ENCODE measurements at regions not wholly inside any gene's neighbourhood (a gene's known extent, or its start where the extent isn't known, plus 50 kb on each side); places are given as distances from the start of the nearest gene placed in this dataset.

DNA sequence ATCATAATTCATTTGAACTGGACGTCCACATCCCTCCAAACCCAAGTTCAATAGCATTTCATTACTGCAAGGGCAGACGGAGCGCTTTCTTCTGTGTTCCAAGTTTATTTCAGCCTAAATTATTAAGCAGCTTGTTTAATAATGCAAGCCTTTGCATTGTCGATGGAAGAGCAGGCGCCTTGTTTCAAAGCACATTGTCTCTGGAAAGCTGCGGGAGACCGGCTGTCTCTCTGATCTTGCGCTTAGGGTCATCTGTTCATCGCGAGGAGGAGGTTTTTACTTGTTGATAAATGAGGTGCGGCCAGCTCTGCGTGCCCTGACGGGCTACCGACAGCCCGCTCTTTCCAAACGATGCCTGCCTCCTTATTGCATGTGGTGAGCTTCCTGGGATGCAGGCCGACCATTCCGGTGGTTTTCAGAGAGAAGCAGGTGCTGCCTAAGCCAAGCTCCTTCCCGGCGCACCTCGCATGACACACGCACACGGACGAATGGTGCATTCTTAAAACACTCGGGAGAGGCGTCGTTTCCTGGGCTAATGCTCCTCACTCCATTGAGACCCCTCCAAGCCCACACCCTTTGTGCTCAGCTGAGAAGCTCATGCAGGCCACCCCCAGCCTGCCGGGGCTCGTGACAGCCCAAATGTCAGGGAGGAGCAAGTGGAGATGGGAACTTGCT, 456.9 kb downstream of the BRD1 start:
- no peaks in the 10 kb centered on the region for H3K4me1 ChIP-seq (ENCODE audit: control insufficient read depth, insufficient read depth, low read length)
- ChIA-PET CTCF (interaction anchor here (0.9 kb wide), 1 partner anchor 9 kb away, joined by 4 read pairs; no protein-coding TSS in a partner anchor), POLR2A (no interaction called here)
- no peak for TF ChIP-seq ZNF701 (tag by site-specific recombination; IDR thresholded peaks at IDR 0.05)
- TF ChIP-seq, protein P1, sequence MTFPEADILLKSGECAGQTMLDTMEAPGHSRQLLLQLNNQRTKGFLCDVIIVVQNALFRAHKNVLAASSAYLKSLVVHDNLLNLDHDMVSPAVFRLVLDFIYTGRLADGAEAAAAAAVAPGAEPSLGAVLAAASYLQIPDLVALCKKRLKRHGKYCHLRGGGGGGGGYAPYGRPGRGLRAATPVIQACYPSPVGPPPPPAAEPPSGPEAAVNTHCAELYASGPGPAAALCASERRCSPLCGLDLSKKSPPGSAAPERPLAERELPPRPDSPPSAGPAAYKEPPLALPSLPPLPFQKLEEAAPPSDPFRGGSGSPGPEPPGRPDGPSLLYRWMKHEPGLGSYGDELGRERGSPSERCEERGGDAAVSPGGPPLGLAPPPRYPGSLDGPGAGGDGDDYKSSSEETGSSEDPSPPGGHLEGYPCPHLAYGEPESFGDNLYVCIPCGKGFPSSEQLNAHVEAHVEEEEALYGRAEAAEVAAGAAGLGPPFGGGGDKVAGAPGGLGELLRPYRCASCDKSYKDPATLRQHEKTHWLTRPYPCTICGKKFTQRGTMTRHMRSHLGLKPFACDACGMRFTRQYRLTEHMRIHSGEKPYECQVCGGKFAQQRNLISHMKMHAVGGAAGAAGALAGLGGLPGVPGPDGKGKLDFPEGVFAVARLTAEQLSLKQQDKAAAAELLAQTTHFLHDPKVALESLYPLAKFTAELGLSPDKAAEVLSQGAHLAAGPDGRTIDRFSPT (tag by site-specific recombination; IDR thresholded peaks at IDR 0.05): no peak
- no peak for TF ChIP-seq ZNF223 (tag by site-specific recombination; IDR thresholded peaks at IDR 0.05)
- TF ChIP-seq ZNF335 (tag by site-specific recombination; conservative IDR thresholded peaks at IDR 0.05): no peak
- no peak for TF ChIP-seq ZNF473 (tag by site-specific recombination; IDR thresholded peaks at IDR 0.05)
- TF ChIP-seq ZNF248 (tag by site-specific recombination; IDR thresholded peaks at IDR 0.05): no peak
- TF ChIP-seq, protein P2, sequence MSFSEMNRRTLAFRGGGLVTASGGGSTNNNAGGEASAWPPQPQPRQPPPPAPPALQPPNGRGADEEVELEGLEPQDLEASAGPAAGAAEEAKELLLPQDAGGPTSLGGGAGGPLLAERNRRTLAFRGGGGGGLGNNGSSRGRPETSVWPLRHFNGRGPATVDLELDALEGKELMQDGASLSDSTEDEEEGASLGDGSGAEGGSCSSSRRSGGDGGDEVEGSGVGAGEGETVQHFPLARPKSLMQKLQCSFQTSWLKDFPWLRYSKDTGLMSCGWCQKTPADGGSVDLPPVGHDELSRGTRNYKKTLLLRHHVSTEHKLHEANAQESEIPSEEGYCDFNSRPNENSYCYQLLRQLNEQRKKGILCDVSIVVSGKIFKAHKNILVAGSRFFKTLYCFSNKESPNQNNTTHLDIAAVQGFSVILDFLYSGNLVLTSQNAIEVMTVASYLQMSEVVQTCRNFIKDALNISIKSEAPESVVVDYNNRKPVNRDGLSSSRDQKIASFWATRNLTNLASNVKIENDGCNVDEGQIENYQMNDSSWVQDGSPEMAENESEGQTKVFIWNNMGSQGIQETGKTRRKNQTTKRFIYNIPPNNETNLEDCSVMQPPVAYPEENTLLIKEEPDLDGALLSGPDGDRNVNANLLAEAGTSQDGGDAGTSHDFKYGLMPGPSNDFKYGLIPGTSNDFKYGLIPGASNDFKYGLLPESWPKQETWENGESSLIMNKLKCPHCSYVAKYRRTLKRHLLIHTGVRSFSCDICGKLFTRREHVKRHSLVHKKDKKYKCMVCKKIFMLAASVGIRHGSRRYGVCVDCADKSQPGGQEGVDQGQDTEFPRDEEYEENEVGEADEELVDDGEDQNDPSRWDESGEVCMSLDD (tag by site-specific recombination; IDR thresholded peaks at IDR 0.05): no peak
- TF ChIP-seq, protein P3, sequence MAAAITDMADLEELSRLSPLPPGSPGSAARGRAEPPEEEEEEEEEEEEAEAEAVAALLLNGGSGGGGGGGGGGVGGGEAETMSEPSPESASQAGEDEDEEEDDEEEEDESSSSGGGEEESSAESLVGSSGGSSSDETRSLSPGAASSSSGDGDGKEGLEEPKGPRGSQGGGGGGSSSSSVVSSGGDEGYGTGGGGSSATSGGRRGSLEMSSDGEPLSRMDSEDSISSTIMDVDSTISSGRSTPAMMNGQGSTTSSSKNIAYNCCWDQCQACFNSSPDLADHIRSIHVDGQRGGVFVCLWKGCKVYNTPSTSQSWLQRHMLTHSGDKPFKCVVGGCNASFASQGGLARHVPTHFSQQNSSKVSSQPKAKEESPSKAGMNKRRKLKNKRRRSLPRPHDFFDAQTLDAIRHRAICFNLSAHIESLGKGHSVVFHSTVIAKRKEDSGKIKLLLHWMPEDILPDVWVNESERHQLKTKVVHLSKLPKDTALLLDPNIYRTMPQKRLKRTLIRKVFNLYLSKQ (tag by site-specific recombination; IDR thresholded peaks at IDR 0.05; ENCODE audit: borderline replicate concordance): no peak
- TF ChIP-seq ZNF24 (tag by site-specific recombination; IDR thresholded peaks at IDR 0.05): no peak
- TF ChIP-seq, protein P4, sequence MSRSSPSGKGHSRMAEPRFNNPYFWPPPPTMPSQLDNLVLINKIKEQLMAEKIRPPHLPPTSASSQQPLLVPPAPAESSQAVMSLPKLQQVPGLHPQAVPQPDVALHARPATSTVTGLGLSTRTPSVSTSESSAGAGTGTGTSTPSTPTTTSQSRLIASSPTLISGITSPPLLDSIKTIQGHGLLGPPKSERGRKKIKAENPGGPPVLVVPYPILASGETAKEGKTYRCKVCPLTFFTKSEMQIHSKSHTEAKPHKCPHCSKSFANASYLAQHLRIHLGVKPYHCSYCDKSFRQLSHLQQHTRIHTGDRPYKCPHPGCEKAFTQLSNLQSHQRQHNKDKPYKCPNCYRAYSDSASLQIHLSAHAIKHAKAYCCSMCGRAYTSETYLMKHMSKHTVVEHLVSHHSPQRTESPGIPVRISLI (tag by site-specific recombination; IDR thresholded peaks at IDR 0.05): no peak
- TF ChIP-seq, protein P5, sequence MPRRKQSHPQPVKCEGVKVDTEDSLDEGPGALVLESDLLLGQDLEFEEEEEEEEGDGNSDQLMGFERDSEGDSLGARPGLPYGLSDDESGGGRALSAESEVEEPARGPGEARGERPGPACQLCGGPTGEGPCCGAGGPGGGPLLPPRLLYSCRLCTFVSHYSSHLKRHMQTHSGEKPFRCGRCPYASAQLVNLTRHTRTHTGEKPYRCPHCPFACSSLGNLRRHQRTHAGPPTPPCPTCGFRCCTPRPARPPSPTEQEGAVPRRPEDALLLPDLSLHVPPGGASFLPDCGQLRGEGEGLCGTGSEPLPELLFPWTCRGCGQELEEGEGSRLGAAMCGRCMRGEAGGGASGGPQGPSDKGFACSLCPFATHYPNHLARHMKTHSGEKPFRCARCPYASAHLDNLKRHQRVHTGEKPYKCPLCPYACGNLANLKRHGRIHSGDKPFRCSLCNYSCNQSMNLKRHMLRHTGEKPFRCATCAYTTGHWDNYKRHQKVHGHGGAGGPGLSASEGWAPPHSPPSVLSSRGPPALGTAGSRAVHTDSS (tag by site-specific recombination; IDR thresholded peaks at IDR 0.05): no peak
- H3K36me3 ChIP-seq (ENCODE audit: control insufficient read depth in 2 of 2, insufficient read depth in 1 of 2, low read length in 2 of 2): no peaks in the 10 kb centered on the region
- H3K9me3 ChIP-seq (ENCODE audit: control insufficient read depth, insufficient read depth, low read depth, low read length): no peaks in the 10 kb centered on the region
- H3K4me3 ChIP-seq (ENCODE audit: low read depth, low read length): no peak overlapping the region
- H3K27ac ChIP-seq (ENCODE audit: extremely low read depth, low read depth, low read length): no peak overlapping the region

DNA sequence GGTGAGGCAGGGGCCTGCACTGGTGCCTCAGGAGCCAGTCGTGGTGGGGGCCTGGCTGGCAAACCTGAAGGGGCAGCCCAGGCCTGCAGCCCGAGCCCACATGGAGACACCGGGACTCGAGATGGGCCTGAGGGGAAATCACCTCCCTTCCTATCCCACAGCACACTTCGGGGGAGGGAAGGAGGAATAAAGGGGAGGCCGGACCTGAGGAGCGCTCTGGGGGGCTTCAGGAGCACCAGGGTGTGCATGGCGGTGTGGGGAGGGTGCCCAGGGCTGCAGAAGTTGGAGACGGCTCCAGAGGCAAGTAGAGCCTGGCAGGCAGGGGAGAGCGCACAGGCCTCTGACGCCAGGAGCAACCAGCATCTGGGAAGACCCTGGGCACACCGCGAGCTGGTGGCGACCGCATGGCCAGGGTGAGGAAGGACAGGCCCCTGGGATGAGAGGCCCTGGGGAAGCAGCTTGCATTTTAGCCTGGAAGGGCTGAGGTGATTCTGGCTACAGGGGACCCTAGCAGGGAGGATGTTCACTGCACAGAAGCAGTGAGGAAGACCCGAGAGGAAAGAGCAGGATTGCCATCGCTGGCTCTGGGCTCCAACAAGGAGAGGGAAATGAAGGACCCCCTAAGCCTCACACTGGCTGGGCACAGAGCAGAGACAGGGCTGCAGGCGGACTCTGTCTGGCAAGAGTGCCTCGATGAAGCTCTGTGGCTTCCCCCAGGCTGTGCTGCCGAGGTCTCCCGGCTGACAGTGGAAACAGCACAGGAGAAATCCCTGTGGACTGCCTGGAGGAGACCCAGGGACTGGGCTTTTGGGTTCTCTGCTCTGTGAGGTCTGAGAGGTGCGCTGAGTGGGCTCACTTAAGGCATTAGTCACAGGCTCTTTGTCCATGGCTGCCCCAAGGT, 457.7 kb downstream of the BRD1 start:
- Histone ChIP-seq H3K4me3 (ENCODE audit: low read depth, low read length) (no peak overlapping the region), H3K9me3 (ENCODE audit: control insufficient read depth, insufficient read depth, low read depth, low read length) (no peaks in the 10 kb centered on the region), H3K36me3 (ENCODE audit: control insufficient read depth in 2 of 2, insufficient read depth in 1 of 2, low read length in 2 of 2) (no peaks in the 10 kb centered on the region), H3K4me1 (ENCODE audit: control insufficient read depth, insufficient read depth, low read length) (no peaks in the 10 kb centered on the region), H3K27ac (ENCODE audit: extremely low read depth, low read depth, low read length) (no peak overlapping the region)
- CTCF ChIA-PET: interaction anchor here (0.7 to 0.9 kb wide), 2 partner anchors 10 to 33 kb away, joined by 3 to 4 read pairs; no protein-coding TSS in a partner anchor
- POLR2A ChIA-PET: no interaction called here
- TF ChIP-seq ZNF416 (tag by site-specific recombination; IDR thresholded peaks at IDR 0.05): no peak
- TF ChIP-seq, protein P6, sequence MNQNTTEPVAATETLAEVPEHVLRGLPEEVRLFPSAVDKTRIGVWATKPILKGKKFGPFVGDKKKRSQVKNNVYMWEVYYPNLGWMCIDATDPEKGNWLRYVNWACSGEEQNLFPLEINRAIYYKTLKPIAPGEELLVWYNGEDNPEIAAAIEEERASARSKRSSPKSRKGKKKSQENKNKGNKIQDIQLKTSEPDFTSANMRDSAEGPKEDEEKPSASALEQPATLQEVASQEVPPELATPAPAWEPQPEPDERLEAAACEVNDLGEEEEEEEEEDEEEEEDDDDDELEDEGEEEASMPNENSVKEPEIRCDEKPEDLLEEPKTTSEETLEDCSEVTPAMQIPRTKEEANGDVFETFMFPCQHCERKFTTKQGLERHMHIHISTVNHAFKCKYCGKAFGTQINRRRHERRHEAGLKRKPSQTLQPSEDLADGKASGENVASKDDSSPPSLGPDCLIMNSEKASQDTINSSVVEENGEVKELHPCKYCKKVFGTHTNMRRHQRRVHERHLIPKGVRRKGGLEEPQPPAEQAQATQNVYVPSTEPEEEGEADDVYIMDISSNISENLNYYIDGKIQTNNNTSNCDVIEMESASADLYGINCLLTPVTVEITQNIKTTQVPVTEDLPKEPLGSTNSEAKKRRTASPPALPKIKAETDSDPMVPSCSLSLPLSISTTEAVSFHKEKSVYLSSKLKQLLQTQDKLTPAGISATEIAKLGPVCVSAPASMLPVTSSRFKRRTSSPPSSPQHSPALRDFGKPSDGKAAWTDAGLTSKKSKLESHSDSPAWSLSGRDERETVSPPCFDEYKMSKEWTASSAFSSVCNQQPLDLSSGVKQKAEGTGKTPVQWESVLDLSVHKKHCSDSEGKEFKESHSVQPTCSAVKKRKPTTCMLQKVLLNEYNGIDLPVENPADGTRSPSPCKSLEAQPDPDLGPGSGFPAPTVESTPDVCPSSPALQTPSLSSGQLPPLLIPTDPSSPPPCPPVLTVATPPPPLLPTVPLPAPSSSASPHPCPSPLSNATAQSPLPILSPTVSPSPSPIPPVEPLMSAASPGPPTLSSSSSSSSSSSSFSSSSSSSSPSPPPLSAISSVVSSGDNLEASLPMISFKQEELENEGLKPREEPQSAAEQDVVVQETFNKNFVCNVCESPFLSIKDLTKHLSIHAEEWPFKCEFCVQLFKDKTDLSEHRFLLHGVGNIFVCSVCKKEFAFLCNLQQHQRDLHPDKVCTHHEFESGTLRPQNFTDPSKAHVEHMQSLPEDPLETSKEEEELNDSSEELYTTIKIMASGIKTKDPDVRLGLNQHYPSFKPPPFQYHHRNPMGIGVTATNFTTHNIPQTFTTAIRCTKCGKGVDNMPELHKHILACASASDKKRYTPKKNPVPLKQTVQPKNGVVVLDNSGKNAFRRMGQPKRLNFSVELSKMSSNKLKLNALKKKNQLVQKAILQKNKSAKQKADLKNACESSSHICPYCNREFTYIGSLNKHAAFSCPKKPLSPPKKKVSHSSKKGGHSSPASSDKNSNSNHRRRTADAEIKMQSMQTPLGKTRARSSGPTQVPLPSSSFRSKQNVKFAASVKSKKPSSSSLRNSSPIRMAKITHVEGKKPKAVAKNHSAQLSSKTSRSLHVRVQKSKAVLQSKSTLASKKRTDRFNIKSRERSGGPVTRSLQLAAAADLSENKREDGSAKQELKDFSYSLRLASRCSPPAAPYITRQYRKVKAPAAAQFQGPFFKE (tag by site-specific recombination; IDR thresholded peaks at IDR 0.05; ENCODE audit: borderline replicate concordance): no peak
